HG03095 (cell line): ENCODE measurements at regions not wholly inside any gene's neighbourhood (a gene's known extent, or its start where the extent isn't known, plus 50 kb on each side); places are given as distances from the start of the nearest gene placed in this dataset.
"Not testable (repeated sequence)": the region's sequence is repeated elsewhere in the genome, so short reads cannot be mapped to it uniquely, and the experiment has no call there.

ENCODE experiments used
- ATAC-seq: cut with Tn5 transposase; IDR thresholded peaks from one replicate; pipeline ENCODE4 v1.9.1; 2021; ENCODE audit warnings: moderate library complexity; ENCODE audit not compliant: unreplicated experiment

DNA sequence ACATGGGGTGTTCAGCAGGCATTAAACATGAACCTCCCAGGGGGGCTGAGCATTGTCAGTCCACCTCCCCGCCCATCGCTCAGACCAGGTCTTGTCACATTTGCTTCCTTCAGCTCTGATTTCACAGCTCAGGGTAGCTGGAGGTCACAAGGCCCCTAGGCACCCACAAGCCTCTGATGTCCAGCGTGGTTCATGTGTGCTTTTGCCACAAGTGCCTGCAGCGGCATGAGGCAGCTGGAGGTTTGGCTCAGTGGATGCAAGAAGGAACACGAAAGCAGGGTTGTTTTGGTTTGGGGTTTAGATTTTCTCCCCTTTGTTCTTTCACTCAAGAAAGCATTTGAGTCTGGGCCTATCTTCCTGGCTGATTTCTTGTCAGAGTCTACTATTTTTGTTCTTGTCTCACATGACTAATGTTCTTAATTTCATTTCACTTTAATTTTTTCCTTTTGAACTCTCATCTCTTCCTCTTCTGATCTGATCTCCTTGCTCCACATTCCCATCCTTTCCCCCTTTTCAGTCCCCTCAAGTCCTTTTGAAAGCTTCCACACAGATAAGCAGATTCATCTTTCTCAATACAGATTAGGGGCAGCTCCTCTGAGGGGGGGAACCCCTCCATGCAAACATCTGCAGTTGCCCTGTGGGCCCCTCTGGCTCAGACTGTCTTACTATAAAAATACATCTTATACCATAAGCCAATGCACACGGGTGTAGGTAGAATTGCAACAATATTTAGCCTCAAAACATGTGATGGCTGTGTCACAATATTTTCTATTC is 68.1 kb upstream of the CEP85L start:
- peak; percentile 53 for ATAC-seq

- ATAC-seq = no peak
Observed at GRCh38 chr6:118718903-118719302, 67.5 kb upstream of the CEP85L start.

DNA sequence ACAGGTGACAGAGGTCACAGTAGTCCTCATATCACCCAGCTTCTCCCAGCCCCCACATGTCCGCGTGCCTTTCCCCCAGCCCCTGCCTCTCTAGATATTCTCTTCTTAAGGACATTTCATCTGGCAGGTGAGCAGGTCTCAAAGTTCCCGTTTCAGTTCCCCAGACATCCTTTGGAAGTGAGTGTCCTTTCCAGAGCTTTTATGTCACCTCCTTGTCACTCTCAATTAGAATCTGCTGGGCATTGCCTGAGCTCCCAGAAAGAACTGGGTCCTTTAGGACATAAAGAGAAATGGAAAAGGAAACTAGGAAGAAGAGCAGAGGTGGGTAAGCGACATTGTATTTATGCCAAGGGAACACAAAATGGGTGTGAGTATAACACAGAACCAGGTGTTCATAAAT is 66.9 kb upstream of the CEP85L start:
- no peak for ATAC-seq

GRCh38 chr6:118717106-118717505 is 65.7 kb upstream of the CEP85L start:
- ATAC-seq = no peak

DNA sequence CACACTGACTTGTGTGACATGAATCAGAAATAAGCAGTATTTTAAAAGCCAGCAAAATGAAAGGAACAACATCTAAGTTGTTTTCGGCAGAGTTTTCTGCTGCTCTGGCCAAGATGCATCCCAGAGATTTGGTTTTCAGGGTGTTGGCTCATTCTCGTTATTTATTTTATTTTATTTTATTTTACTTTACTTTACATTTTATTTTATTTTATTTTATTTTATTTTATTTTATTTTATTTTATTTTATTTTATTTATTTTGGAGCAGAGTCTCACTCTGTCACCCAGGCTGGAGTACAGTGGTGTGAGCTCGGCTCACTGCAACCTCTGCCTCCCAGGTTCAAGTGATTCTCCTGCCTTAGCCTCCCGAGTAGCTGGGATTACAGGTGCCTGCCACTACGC is 64.5 kb upstream of the CEP85L start:
- ATAC-seq = not testable (repeated sequence)

DNA sequence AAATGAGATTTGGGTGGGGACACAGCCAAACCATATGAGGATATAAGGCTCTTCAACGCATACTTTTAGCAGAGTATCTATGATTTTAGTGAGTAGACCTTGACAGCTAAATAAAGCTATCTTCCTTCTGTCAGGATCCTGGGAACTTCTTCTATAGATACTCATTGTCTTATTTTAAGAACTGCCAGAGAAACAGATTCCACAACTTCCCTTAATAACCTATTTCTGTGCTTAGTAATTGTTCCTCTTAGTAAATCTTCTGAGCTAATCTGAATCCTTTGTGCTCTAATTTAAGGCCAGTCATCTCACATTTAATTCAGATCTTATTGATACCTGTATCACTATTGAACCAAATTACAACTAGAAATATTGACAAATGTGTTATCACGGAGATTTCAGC is 64.0 kb upstream of the CEP85L start:
- ATAC-seq = no peak

GRCh38 chr6:118714756-118715155 is 63.4 kb upstream of the CEP85L start:
- no peak for ATAC-seq

- no peak for ATAC-seq
Observed at GRCh38 chr6:118712969-118713368, 61.6 kb upstream of the CEP85L start.

GRCh38 chr6:118710616-118711015 is 59.2 kb upstream of the CEP85L start:
- no peak for ATAC-seq

GRCh38 chr6:118709859-118710350 is 58.5 kb upstream of the CEP85L start:
- ATAC-seq = peak; percentile 91

DNA sequence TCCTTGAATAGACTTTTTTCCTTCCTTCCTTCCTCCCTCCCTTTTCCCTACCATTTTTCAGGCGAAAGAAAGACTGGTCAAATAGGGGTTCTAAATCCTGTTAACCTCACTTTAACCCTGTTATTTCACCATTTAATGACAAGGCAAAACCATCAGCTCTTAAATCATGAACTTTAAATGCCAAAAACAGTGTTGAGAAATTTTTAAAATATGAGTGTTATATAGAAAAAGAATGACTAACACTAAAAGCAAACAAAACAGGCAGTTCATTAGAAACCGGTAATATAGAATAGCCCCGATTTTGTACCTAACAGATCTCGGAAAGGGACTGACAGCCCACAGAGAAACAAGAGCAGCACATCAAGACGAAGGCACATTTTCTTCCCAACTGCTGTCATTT is 57.4 kb upstream of the CEP85L start:
- no peak for ATAC-seq

DNA sequence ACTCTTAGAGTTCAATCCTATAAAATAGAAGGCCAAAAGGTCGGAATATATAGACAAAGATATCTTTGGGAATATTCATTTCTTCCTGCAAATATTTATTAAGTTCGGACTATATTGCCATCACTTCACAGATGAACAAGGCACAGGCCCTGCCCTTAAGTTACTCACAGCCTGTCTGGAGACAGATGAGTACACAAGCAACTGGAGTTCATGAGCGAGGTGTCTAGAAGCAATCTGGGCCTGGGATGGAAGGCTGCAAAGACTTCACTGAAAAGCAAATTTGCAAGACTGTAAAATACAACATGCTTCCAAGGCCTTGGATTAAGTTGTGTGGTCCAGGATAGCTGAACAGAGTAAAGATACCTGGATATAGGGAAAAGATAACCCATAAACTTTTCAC is 56.7 kb upstream of the CEP85L start:
- no peak for ATAC-seq

GRCh38 chr6:118706702-118707101 is 55.3 kb upstream of the CEP85L start:
- no peak for ATAC-seq

- ATAC-seq = peak; percentile 26
Observed at GRCh38 chr6:118705544-118706491, 54.4 kb upstream of the CEP85L start.

DNA sequence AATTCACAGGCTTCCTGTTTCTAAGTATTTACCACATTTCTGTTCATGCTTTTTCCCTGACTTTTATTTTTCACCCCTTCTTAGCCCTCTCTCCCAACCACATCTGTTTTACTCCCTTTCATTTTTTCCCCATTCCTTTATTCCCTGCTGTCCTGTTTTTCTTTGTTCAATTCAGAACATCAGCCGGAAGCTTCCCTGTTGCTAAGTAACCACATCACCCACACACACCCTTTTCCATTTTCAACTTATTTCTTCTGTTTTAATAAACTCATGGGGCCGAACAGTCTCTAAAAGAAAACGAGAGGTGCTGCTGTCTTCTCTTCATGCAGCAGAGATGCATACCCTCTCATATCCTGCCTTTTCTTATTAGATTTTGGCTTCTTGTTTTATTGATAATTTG is 53.5 kb upstream of the CEP85L start:
- no peak for ATAC-seq

DNA sequence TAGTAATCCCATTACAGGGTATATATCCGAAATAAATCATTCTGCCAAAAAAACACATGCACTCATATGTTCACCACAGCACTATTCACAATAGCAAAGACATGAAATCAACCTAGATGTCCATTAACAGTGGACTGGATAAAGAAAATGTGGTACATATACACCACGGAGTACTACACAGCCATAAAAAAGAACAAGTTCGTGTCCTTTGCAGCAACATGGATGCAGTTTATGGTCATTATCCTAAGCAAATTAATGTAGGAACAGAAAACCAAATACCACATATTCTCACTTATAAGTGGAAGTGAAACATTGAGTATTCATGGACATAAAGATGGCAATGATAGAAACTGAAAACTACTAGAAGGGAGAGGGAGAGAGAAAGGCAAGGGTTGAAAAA is 49.9 kb upstream of the CEP85L start:
- not testable (repeated sequence) for ATAC-seq
